ENCODE measurements at regions not wholly inside any gene's neighbourhood (a gene's known extent, or its start where the extent isn't known, plus 50 kb on each side); places are given as distances from the start of the nearest gene placed in this dataset.

DNA sequence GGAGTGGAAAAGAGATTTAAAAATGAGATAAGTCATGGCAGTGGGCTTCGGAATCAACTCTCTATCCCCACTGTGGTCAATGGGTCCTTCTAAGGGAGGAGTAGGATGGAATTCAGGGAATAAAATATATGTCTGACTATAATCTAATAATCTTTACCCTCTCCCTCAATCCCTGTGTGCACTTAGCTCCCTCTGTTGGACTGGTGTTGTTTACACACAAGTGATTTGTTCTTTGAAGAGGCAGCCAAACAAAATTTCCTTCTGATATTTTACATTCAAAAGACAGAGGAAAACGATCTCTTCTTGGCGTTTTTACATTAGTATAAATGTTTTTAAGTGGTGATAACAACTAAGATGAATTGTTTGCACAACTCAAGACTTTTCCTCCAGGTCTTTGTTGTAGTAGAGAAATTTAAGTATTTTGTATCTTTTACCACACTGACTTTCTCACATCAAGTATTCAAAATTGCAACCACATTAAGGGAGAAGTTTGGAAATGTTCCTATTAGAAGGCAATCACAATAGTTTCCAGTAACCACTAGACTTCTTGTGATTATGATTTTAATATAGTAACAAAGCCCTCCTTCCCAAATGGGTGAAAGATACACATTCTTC lies 317.8 kb downstream of the CENPW start:
- DNase-seq: no peak
- 33 to 46% (median 40%) methylated on average over 3 of the region's 3 CpGs for whole genome bisulfite sequencing, 5 donors
- peaks cover 0 to 20% (median 14%) of the 10 kb centered on the region in 8 donors for H3K9me3 ChIP-seq
- no peaks in the 10 kb centered on the region for H3K4me1 ChIP-seq
- no peak overlapping the region for H3K4me3 ChIP-seq
- TF ChIP-seq POLR2A (IDR thresholded peaks at IDR 0.05): no peak
- TF ChIP-seq POLR2AphosphoS5 (IDR thresholded peaks at IDR 0.05): no peak
- TF ChIP-seq, protein P1, sequence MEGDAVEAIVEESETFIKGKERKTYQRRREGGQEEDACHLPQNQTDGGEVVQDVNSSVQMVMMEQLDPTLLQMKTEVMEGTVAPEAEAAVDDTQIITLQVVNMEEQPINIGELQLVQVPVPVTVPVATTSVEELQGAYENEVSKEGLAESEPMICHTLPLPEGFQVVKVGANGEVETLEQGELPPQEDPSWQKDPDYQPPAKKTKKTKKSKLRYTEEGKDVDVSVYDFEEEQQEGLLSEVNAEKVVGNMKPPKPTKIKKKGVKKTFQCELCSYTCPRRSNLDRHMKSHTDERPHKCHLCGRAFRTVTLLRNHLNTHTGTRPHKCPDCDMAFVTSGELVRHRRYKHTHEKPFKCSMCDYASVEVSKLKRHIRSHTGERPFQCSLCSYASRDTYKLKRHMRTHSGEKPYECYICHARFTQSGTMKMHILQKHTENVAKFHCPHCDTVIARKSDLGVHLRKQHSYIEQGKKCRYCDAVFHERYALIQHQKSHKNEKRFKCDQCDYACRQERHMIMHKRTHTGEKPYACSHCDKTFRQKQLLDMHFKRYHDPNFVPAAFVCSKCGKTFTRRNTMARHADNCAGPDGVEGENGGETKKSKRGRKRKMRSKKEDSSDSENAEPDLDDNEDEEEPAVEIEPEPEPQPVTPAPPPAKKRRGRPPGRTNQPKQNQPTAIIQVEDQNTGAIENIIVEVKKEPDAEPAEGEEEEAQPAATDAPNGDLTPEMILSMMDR (IDR thresholded peaks at IDR 0.05 in 8 of 11, conservative IDR thresholded peaks at IDR 0.05 in 3 of 11): peak in 1 of 11 experiments; percentile 16
- no peaks in the 10 kb centered on the region for H3K36me3 ChIP-seq
- H3K27ac ChIP-seq: no peak overlapping the region
- intact Hi-C loops (cut with DNase I; ENCODE audit: low total_unique reads): no loop called here
- H3K27me3 ChIP-seq (replicated peaks in 1 of 7): no peaks in the 10 kb centered on the region

- TF ChIP-seq, protein P1 (IDR thresholded peaks at IDR 0.05 in 8 of 11, conservative IDR thresholded peaks at IDR 0.05 in 3 of 11): no peak
- TF ChIP-seq POLR2AphosphoS5 (IDR thresholded peaks at IDR 0.05): no peak
- TF ChIP-seq POLR2A (IDR thresholded peaks at IDR 0.05): no peak
- H3K36me3 ChIP-seq: no peaks in the 10 kb centered on the region
- WGBS, 5 donors: 91 to 98% (median 93%) methylated on average over 1 of the region's 1 CpG
- DNase-seq: no peak
- no peak overlapping the region for H3K4me3 ChIP-seq
- no peaks in the 10 kb centered on the region for H3K4me1 ChIP-seq
- H3K9me3 ChIP-seq: peaks cover 0 to 3% (median under 1%) of the 10 kb centered on the region in 8 donors
- intact Hi-C loops (cut with DNase I; ENCODE audit: low total_unique reads): no loop called here
- H3K27ac ChIP-seq: no peak overlapping the region
- no peaks in the 10 kb centered on the region for H3K27me3 ChIP-seq (replicated peaks in 1 of 7)
Measured at GRCh38 chr6:126660376-126660775, 320.5 kb downstream of the CENPW start.

GRCh38 chr6:126661646-126662045 lies 321.7 kb downstream of the CENPW start:
- Histone ChIP-seq H3K4me1 (no peaks in the 10 kb centered on the region), H3K9me3 (no peaks in the 10 kb centered on the region), H3K36me3 (no peaks in the 10 kb centered on the region), H3K4me3 (no peak overlapping the region), H3K27ac (no peak overlapping the region), H3K27me3 (replicated peaks in 1 of 7) (no peaks in the 10 kb centered on the region)
- intact Hi-C loops (cut with DNase I; ENCODE audit: low total_unique reads): no loop called here
- no peak for DNase-seq
- TF ChIP-seq POLR2A (IDR thresholded peaks at IDR 0.05) (no peak), POLR2AphosphoS5 (IDR thresholded peaks at IDR 0.05) (no peak)
- TF ChIP-seq, protein P1 (IDR thresholded peaks at IDR 0.05 in 8 of 11, conservative IDR thresholded peaks at IDR 0.05 in 3 of 11): no peak

- H3K36me3 ChIP-seq: no peaks in the 10 kb centered on the region
- H3K27me3 ChIP-seq (replicated peaks in 1 of 7): no peaks in the 10 kb centered on the region
- TF ChIP-seq, protein P1 (IDR thresholded peaks at IDR 0.05 in 8 of 11, conservative IDR thresholded peaks at IDR 0.05 in 3 of 11): no peak
- no peaks in the 10 kb centered on the region for H3K4me1 ChIP-seq
- DNase-seq: no peak
- intact Hi-C loops (cut with DNase I; ENCODE audit: low total_unique reads): no loop called here
- no peak overlapping the region for H3K27ac ChIP-seq
- no peak overlapping the region for H3K4me3 ChIP-seq
- H3K9me3 ChIP-seq: no peaks in the 10 kb centered on the region
Measured at GRCh38 chr6:126662966-126663365, 323.1 kb downstream of the CENPW start.

Data from spleen (tissue), 11 donors.